Activated CD8-positive, alpha-beta memory T cell treated with anti-CD3 and anti-CD28 coated beads, Interleukin-2, amount 50 U/mL, for 4 hours (primary cell): ENCODE measurements at regions not wholly inside any gene's neighbourhood (a gene's known extent, or its start where the extent isn't known, plus 50 kb on each side); places are given as distances from the start of the nearest gene placed in this dataset.
A peak's percentile ranks its signal among the peaks of the same experiment; 100 is the strongest.
"Not testable (repeated sequence)": the region's sequence is repeated elsewhere in the genome, so short reads cannot be mapped to it uniquely, and the experiment has no call there.

Source experiments
- DNase-seq: peaks from one replicate; pipeline ENCODE4 v3.0.0-alpha.2; 2020

- not testable (repeated sequence) for DNase-seq
Observed at GRCh38 chr13:78056865-78057264, 138.2 kb upstream of the EDNRB start.

GRCh38 chr13:78054157-78054556 lies 135.5 kb upstream of the EDNRB start:
- no peak for DNase-seq

- no peak for DNase-seq
Observed at GRCh38 chr13:78047151-78047550, 128.5 kb upstream of the EDNRB start.

GRCh38 chr13:78046331-78046730 lies 127.7 kb upstream of the EDNRB start:
- DNase-seq, result no peak

GRCh38 chr13:78045916-78046315 lies 127.3 kb upstream of the EDNRB start:
- no peak for DNase-seq

- DNase-seq, result not testable (repeated sequence)
Observed at GRCh38 chr13:78041366-78041765, 122.7 kb upstream of the EDNRB start.

- DNase-seq, result no peak
Observed at GRCh38 chr13:78040205-78040830, 121.7 kb upstream of the EDNRB start.

- no peak for DNase-seq
Observed at GRCh38 chr13:78036841-78037240, 118.2 kb upstream of the EDNRB start.

GRCh38 chr13:78035500-78035899 lies 116.9 kb upstream of the EDNRB start:
- DNase-seq, result no peak

GRCh38 chr13:78033509-78033908 lies 114.9 kb upstream of the EDNRB start:
- no peak for DNase-seq

- DNase-seq, result no peak
Observed at GRCh38 chr13:78032132-78032531, 113.5 kb upstream of the EDNRB start.

- DNase-seq, result no peak
Observed at GRCh38 chr13:78030341-78030896, 111.8 kb upstream of the EDNRB start.

- no peak for DNase-seq
Observed at GRCh38 chr13:78029901-78030300, 111.3 kb upstream of the EDNRB start.

GRCh38 chr13:78028960-78029359 lies 110.3 kb upstream of the EDNRB start:
- DNase-seq, result no peak

- no peak for DNase-seq
Observed at GRCh38 chr13:78024996-78025395, 106.4 kb upstream of the EDNRB start.

GRCh38 chr13:78022164-78022877 lies 103.7 kb upstream of the EDNRB start:
- peak; percentile 16 for DNase-seq

GRCh38 chr13:78020861-78021260 lies 102.2 kb upstream of the EDNRB start:
- no peak for DNase-seq

- no peak for DNase-seq
Observed at GRCh38 chr13:78015782-78016181, 97.2 kb upstream of the EDNRB start.

- no peak for DNase-seq
Observed at GRCh38 chr13:78012046-78012445, 93.4 kb upstream of the EDNRB start.

- no peak for DNase-seq
Observed at GRCh38 chr13:78004821-78005220, 86.2 kb upstream of the EDNRB start.

- no peak for DNase-seq
Observed at GRCh38 chr13:77999746-78000145, 81.1 kb upstream of the EDNRB start.

GRCh38 chr13:77994166-77994565 lies 75.5 kb upstream of the EDNRB start:
- DNase-seq, result no peak

- DNase-seq, result no peak
Observed at GRCh38 chr13:77991003-77991402, 72.4 kb upstream of the EDNRB start.

- DNase-seq, result no peak
Observed at GRCh38 chr13:77989281-77989680, 70.7 kb upstream of the EDNRB start.

GRCh38 chr13:77988355-77988754 lies 69.7 kb upstream of the EDNRB start:
- DNase-seq, result no peak
